ENCODE measurements at regions not wholly inside any gene's neighbourhood (a gene's known extent, or its start where the extent isn't known, plus 50 kb on each side); places are given as distances from the start of the nearest gene placed in this dataset.
A peak's percentile ranks its signal among the peaks of the same experiment; 100 is the strongest.

GRCh38 chr15:62641825-62642224, 400.7 kb upstream of the TPM1 start:
- no peak for DNase-seq
- Mint-ChIP-seq H3K9me3 (ENCODE audit: unreplicated experiment) (peaks cover 2% of the 10 kb centered on the region), H3K27ac (ENCODE audit: unreplicated experiment) (no peak overlapping the region), H3K27me3 (ENCODE audit: unreplicated experiment) (no peaks in the 10 kb centered on the region), H3K4me1 (ENCODE audit: low read depth, unreplicated experiment) (peaks cover 23% of the 10 kb centered on the region), H3K4me3 (ENCODE audit: unreplicated experiment) (no peak overlapping the region), H3K36me3 (ENCODE audit: unreplicated experiment) (no peaks in the 10 kb centered on the region)
- TF ChIP-seq CTCF (IDR thresholded peaks at IDR 0.05; ENCODE audit: partially characterized antibody, unreplicated experiment) = no peak

GRCh38 chr15:62643572-62643971, 399.0 kb upstream of the TPM1 start:
- no peaks in the 10 kb centered on the region for H3K36me3 Mint-ChIP-seq (ENCODE audit: unreplicated experiment)
- no peaks in the 10 kb centered on the region for H3K27me3 Mint-ChIP-seq (ENCODE audit: unreplicated experiment)
- no peak overlapping the region for H3K4me3 Mint-ChIP-seq (ENCODE audit: unreplicated experiment)
- no peak for TF ChIP-seq CTCF (IDR thresholded peaks at IDR 0.05; ENCODE audit: partially characterized antibody, unreplicated experiment)
- peaks cover 11% of the 10 kb centered on the region for H3K4me1 Mint-ChIP-seq (ENCODE audit: low read depth, unreplicated experiment)
- DNase-seq = no peak
- H3K9me3 Mint-ChIP-seq (ENCODE audit: unreplicated experiment) = peaks cover 2% of the 10 kb centered on the region
- no peak overlapping the region for H3K27ac Mint-ChIP-seq (ENCODE audit: unreplicated experiment)

GRCh38 chr15:62644216-62644888, 398.2 kb upstream of the TPM1 start:
- DNase-seq = no peak
- peaks cover 11% of the 10 kb centered on the region for H3K4me1 Mint-ChIP-seq (ENCODE audit: low read depth, unreplicated experiment)
- H3K27me3 Mint-ChIP-seq (ENCODE audit: unreplicated experiment) = no peaks in the 10 kb centered on the region
- no peak overlapping the region for H3K4me3 Mint-ChIP-seq (ENCODE audit: unreplicated experiment)
- no peak for TF ChIP-seq CTCF (IDR thresholded peaks at IDR 0.05; ENCODE audit: partially characterized antibody, unreplicated experiment)
- H3K9me3 Mint-ChIP-seq (ENCODE audit: unreplicated experiment) = peaks cover 2% of the 10 kb centered on the region
- H3K27ac Mint-ChIP-seq (ENCODE audit: unreplicated experiment) = peak overlapping the region; percentile 35
- no peaks in the 10 kb centered on the region for H3K36me3 Mint-ChIP-seq (ENCODE audit: unreplicated experiment)

DNA sequence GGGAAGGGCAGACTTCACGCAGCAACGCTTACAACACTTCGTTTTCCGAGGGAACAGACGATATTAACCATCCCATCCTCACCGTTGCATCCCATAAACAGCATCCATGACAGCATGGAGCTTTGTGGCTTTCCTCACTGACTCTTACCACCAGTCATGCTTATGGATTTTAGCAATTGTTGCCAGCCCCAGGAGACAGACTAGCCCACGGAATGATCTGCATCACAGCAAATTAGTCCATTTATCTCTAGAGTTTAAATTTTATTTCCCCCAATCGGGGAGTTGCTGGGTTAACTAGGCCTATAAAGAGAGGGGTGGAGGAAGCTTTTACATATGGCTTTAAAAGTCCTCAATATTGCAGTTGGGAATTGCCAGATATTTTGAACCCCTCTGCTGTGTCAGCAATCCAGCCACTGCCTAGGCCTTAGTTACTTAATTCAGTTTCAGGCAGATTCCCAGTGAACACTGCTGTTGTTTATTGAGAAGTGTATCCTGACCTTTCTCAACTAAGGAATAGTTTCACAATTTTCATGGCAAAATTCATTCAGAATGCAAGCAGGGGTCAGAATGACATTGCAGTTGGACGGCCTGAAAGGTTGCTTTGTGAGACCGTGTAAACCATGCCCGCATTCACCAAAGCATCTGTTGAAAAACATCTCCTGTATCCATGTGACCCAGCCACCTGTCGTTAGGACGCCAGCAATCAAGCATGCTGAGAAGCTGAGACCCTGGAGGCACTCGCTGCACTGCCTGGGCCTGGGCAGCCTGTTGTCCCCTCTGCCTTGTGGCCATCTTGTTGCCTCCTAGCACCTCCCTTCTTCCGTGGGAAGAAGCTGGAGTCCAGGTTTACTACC, 397.4 kb upstream of the TPM1 start:
- Mint-ChIP-seq H3K36me3 (ENCODE audit: unreplicated experiment) (no peaks in the 10 kb centered on the region), H3K27ac (ENCODE audit: unreplicated experiment) (peak overlapping the region; percentile 35), H3K4me1 (ENCODE audit: low read depth, unreplicated experiment) (peaks cover 11% of the 10 kb centered on the region), H3K9me3 (ENCODE audit: unreplicated experiment) (peaks cover 2% of the 10 kb centered on the region), H3K27me3 (ENCODE audit: unreplicated experiment) (no peaks in the 10 kb centered on the region), H3K4me3 (ENCODE audit: unreplicated experiment) (peak overlapping the region; percentile 34)
- DNase-seq = peak; percentile 45
- TF ChIP-seq CTCF (IDR thresholded peaks at IDR 0.05; ENCODE audit: partially characterized antibody, unreplicated experiment) = no peak

Measured in glutamatergic neuron (in vitro differentiated cells).